HUES6 (cell line): ENCODE measurements at regions not wholly inside any gene's neighbourhood (a gene's known extent, or its start where the extent isn't known, plus 50 kb on each side); places are given as distances from the start of the nearest gene placed in this dataset.

ENCODE experiments used
- H3K27ac ChIP-seq: 2 replicates; pipeline ENCODE4 v1.7.0; 2013; ENCODE audit warnings: low read depth, mild to moderate bottlenecking, low read length, inconsistent platforms
- H3K27me3 ChIP-seq: 2 replicates; pipeline ENCODE4 v1.6.1; 2013; ENCODE audit warnings: low read length; ENCODE audit not compliant: control insufficient read depth, insufficient read depth
- H3K36me3 ChIP-seq: 2 replicates; pipeline ENCODE4 v1.6.1; 2013; ENCODE audit warnings: low read length; ENCODE audit not compliant: control insufficient read depth, insufficient read depth
- H3K4me1 ChIP-seq: 2 replicates; pipeline ENCODE4 v1.6.1; 2013; ENCODE audit warnings: low read length; ENCODE audit not compliant: control insufficient read depth, insufficient read depth
- H3K4me3 ChIP-seq: 2 replicates; pipeline ENCODE4 v1.5.1; 2013; ENCODE audit warnings: low read depth, low read length
- H3K9ac ChIP-seq: one replicate; pipeline ENCODE4 v1.6.1; 2013; ENCODE audit warnings: mild to moderate bottlenecking, low read length
- H3K9me3 ChIP-seq: 2 replicates; pipeline ENCODE4 v1.6.1; 2013; ENCODE audit warnings: low read depth, low read length; ENCODE audit not compliant: control insufficient read depth, insufficient read depth

GRCh38 chr4:28973587-28974350, 1746.4 kb upstream of the PCDH7 start:
- no peaks in the 10 kb centered on the region for H3K4me1 ChIP-seq
- H3K36me3 ChIP-seq: no peaks in the 10 kb centered on the region
- no peaks in the 10 kb centered on the region for H3K9me3 ChIP-seq
- no peak overlapping the region for H3K27ac ChIP-seq
- H3K27me3 ChIP-seq: no peaks in the 10 kb centered on the region
- no peak overlapping the region for H3K4me3 ChIP-seq
- no peak overlapping the region for H3K9ac ChIP-seq

DNA sequence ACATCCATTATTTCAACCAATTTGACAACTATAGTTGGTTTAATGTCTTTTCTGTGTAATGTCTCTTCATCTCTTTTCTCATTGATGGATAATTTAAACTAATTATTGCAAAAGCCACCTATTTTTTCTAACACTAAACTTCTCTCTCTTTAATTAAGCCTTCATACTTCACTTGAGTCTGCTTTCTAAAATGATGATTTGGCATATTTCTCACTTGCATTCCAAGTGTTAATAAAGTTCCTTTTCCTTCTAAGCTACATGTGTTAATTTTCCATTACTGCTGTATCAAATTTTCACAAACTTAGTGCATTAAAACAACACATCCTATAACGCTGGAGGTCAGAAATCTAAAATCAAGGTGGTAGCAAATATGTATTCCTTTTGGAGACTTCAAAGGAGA, 1743.8 kb upstream of the PCDH7 start:
- Histone ChIP-seq H3K9ac (no peak overlapping the region), H3K27me3 (no peaks in the 10 kb centered on the region), H3K4me3 (no peak overlapping the region), H3K9me3 (no peaks in the 10 kb centered on the region), H3K36me3 (no peaks in the 10 kb centered on the region), H3K27ac (no peak overlapping the region), H3K4me1 (no peaks in the 10 kb centered on the region)

DNA sequence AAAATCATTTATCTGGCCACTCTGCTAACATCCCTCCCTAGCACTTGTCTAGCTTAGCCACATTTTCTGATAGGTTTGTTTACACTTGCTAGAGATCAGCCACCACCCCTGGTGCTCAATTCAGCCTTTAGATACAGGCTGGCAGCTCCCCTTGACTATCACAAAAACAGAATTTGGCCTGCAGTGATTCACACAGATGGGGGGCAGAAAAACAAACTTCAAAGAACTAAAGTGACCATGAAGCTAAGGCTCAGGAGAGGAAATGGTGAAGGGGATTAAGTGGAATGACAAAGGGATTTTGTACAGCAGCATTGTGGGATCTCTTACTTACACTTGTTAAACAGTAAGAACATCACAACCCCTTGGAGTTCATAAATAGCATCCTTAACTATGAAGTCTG, 1718.0 kb upstream of the PCDH7 start:
- H3K4me3 ChIP-seq: no peak overlapping the region
- H3K36me3 ChIP-seq: no peaks in the 10 kb centered on the region
- no peak overlapping the region for H3K9ac ChIP-seq
- H3K4me1 ChIP-seq: peaks cover 22% of the 10 kb centered on the region
- H3K27me3 ChIP-seq: no peaks in the 10 kb centered on the region; the same call in 1 of the 2 replicates
- H3K27ac ChIP-seq: peak overlapping the region; percentile 51; the same call in 1 of the 2 replicates
- H3K9me3 ChIP-seq: peaks cover 7% of the 10 kb centered on the region; the same call in 1 of the 2 replicates

GRCh38 chr4:29005838-29006237, 1714.3 kb upstream of the PCDH7 start:
- Histone ChIP-seq H3K27ac (no peak overlapping the region), H3K4me1 (peaks cover 35% of the 10 kb centered on the region), H3K9me3 (no peaks in the 10 kb centered on the region), H3K9ac (no peak overlapping the region), H3K4me3 (no peak overlapping the region), H3K36me3 (no peaks in the 10 kb centered on the region), H3K27me3 (no peaks in the 10 kb centered on the region; the same call in 1 of the 2 replicates)

DNA sequence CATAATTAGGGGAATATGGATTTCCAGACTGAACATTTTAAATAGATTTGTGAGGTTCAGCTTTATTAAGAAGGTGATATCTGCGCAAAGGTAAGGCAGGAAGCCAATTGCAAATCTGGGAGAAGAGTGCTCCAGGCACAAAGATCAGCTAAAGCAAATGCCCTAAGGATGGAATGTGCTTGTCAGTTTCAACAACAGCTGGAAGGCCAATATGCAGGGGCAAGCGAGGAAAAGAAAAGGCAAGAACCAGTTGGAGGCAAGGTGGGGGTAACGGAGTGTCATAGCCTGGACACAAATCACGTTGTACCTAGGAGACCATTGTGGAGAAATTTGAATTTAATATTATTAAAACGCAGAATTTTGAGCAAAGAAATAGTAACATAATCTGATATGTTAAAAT, 1710.3 kb upstream of the PCDH7 start:
- H3K4me1 ChIP-seq: peaks cover 16% of the 10 kb centered on the region
- no peak overlapping the region for H3K4me3 ChIP-seq
- no peaks in the 10 kb centered on the region for H3K27me3 ChIP-seq
- H3K9ac ChIP-seq: no peak overlapping the region
- no peaks in the 10 kb centered on the region for H3K9me3 ChIP-seq
- H3K27ac ChIP-seq: no peak overlapping the region
- no peaks in the 10 kb centered on the region for H3K36me3 ChIP-seq

DNA sequence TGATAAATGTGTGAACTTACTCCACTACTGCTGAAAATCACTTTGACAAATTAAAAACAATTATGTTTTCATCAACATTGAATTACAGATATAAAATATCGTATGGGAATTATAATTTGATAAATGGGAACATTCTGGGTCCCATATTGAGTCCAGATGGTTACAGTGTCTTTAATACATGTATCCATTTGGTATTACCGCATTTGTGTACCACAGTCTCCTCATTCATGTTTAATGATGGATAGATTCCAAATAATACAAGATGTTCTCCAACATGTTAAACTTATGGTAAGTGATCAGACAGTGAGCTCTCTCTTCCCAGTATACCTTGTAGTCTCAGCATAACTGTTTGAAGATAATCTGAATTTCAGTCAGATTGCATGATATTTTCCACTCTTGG, 1706.8 kb upstream of the PCDH7 start:
- Histone ChIP-seq H3K36me3 (no peaks in the 10 kb centered on the region), H3K4me1 (peaks cover 16% of the 10 kb centered on the region), H3K27me3 (no peaks in the 10 kb centered on the region), H3K4me3 (no peak overlapping the region), H3K9me3 (no peaks in the 10 kb centered on the region), H3K27ac (no peak overlapping the region), H3K9ac (no peak overlapping the region)

DNA sequence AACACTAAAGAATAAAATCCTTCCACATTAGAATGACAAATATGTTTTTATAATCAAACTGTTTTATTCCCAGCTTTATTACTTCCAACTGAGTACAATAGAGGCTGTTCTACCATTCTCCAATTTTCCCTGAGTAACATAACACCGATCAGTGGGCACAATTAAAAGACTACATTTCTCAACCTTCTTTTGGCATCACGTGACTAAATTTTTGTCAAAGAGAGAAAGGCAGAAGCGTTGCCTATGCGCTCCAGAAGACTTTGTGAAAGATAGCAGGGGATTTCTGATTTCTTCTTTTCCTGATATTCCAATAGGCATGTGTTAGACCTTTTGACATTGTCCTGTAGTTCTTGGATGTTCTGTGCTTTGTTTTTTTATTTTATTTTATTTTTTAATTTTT, 1705.6 kb upstream of the PCDH7 start:
- H3K9ac ChIP-seq: no peak overlapping the region
- peaks cover 10% of the 10 kb centered on the region for H3K4me1 ChIP-seq
- H3K27me3 ChIP-seq: no peaks in the 10 kb centered on the region
- no peaks in the 10 kb centered on the region for H3K36me3 ChIP-seq
- no peak overlapping the region for H3K4me3 ChIP-seq
- H3K27ac ChIP-seq: no peak overlapping the region
- H3K9me3 ChIP-seq: no peaks in the 10 kb centered on the region

DNA sequence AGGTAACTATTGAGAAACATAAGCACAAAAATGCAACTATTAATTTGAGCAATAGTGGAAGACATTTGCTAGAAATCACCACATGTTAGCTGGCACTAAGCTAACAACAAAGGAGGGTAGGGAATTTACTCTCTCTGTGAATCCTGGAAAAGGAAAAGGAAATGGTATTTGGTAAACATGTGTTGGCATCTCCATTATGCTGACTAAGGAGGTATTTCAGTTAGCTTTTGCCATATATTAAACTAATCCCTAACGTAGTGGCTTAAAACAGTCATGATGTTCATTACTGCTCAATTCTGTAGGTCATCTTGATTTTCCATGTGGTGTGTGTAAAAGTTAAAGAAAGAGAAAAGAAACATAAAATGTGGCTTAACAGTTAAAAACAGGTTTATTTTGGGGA, 1686.5 kb upstream of the PCDH7 start:
- Histone ChIP-seq H3K27ac (no peak overlapping the region), H3K4me1 (no peaks in the 10 kb centered on the region)

GRCh38 chr4:29037501-29037900, 1682.7 kb upstream of the PCDH7 start:
- Histone ChIP-seq H3K4me3 (no peak overlapping the region), H3K27me3 (no peaks in the 10 kb centered on the region), H3K27ac (no peak overlapping the region), H3K9me3 (peaks cover 21% of the 10 kb centered on the region), H3K9ac (no peak overlapping the region), H3K36me3 (no peaks in the 10 kb centered on the region), H3K4me1 (no peaks in the 10 kb centered on the region)

More for the DNA sequence above, 1686.5 kb upstream of the PCDH7 start:
- Histone ChIP-seq H3K9ac (no peak overlapping the region), H3K36me3 (no peaks in the 10 kb centered on the region), H3K27me3 (no peaks in the 10 kb centered on the region), H3K4me3 (no peak overlapping the region), H3K9me3 (peaks cover 21% of the 10 kb centered on the region)

DNA sequence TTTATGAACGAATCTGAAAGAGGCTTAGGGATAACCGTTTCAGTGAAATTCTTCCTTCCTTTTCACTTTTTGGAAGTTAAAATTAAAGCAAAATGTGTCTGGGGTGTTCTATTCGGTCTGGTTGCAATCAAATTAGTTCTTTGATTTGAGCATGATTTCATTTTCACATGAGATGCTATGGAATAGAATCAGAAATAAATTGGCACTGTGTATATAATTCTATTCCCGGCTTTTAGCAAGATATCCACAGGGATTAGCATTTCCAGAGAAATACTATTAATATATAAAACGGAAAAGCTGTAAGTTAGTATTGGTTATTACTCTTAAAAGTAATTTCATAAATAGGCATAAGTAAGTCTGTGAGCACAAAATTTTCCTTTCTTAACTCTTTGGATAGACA, 1676.8 kb upstream of the PCDH7 start:
- H3K4me3 ChIP-seq: no peak overlapping the region
- H3K27me3 ChIP-seq: no peaks in the 10 kb centered on the region
- no peak overlapping the region for H3K27ac ChIP-seq
- no peaks in the 10 kb centered on the region for H3K4me1 ChIP-seq
- H3K9me3 ChIP-seq: no peaks in the 10 kb centered on the region
- no peaks in the 10 kb centered on the region for H3K36me3 ChIP-seq
- no peak overlapping the region for H3K9ac ChIP-seq

DNA sequence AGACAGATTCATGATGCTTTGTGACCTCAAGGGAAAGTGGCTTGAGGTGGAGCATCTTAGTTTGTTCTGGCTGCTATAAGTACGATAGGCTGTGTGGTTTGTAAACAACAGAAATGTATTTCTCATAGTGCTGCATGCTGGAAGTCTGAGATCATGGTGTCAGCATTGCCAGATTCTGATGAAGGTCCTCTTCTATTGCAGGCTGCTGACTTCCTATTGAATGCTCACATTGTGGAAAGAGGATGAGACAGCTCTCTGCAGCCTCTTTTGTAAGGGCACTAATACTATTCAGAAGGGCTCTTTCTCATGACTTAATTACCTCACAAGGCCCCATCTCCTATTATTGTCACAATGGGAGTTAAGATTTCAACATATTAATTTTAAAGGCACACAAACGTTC, 1674.0 kb upstream of the PCDH7 start:
- H3K4me3 ChIP-seq: no peak overlapping the region
- peaks cover 5% of the 10 kb centered on the region; the same call in 1 of the 2 replicates for H3K4me1 ChIP-seq
- no peaks in the 10 kb centered on the region for H3K27me3 ChIP-seq
- no peak overlapping the region for H3K27ac ChIP-seq
- no peaks in the 10 kb centered on the region for H3K9me3 ChIP-seq
- H3K9ac ChIP-seq: no peak overlapping the region
- H3K36me3 ChIP-seq: no peaks in the 10 kb centered on the region
